COLO829 (cell line): ENCODE measurements at regions not wholly inside any gene's neighbourhood (a gene's known extent, or its start where the extent isn't known, plus 50 kb on each side); places are given as distances from the start of the nearest gene placed in this dataset.
A peak's percentile ranks its signal among the peaks of the same experiment; 100 is the strongest.
"Not testable (repeated sequence)": the region's sequence is repeated elsewhere in the genome, so short reads cannot be mapped to it uniquely, and the experiment has no call there.

Source experiments
- DNase-seq: peaks from one replicate; pipeline ENCODE4 v3.0.0; 2012; ENCODE audit warnings: low spot score

- no peak for DNase-seq
These were observed 326.3 kb upstream of the PTGER4 start for GRCh38 chr5:40353442-40353841.

- no peak for DNase-seq
These were observed 331.6 kb upstream of the PTGER4 start for GRCh38 chr5:40347981-40348725.

GRCh38 chr5:40346901-40347300 is 332.8 kb upstream of the PTGER4 start:
- no peak for DNase-seq

- not testable (repeated sequence) for DNase-seq
These were observed 341.3 kb upstream of the PTGER4 start for GRCh38 chr5:40338434-40338833.

- DNase-seq: no peak
These were observed 345.5 kb upstream of the PTGER4 start for GRCh38 chr5:40334242-40334635.

- peak; percentile 26 for DNase-seq
These were observed 346.1 kb upstream of the PTGER4 start for GRCh38 chr5:40333459-40334241.

- peak; percentile 11 for DNase-seq
These were observed 346.7 kb upstream of the PTGER4 start for GRCh38 chr5:40332970-40333369.

- no peak for DNase-seq
These were observed 348.1 kb upstream of the PTGER4 start for GRCh38 chr5:40331616-40332015.

GRCh38 chr5:40321514-40321913 is 358.2 kb upstream of the PTGER4 start:
- no peak for DNase-seq

- no peak for DNase-seq
These were observed 361.3 kb upstream of the PTGER4 start for GRCh38 chr5:40318395-40318794.

- no peak for DNase-seq
These were observed 362.7 kb upstream of the PTGER4 start for GRCh38 chr5:40317023-40317422.

GRCh38 chr5:40315126-40315525 is 364.6 kb upstream of the PTGER4 start:
- no peak for DNase-seq

GRCh38 chr5:40314275-40314674 is 365.4 kb upstream of the PTGER4 start:
- no peak for DNase-seq

GRCh38 chr5:40312205-40312604 is 367.5 kb upstream of the PTGER4 start:
- no peak for DNase-seq

GRCh38 chr5:40309851-40310250 is 369.9 kb upstream of the PTGER4 start:
- no peak for DNase-seq

- DNase-seq: no peak
These were observed 370.8 kb upstream of the PTGER4 start for GRCh38 chr5:40308867-40309266.

- no peak for DNase-seq
These were observed 371.8 kb upstream of the PTGER4 start for GRCh38 chr5:40307920-40308319.

- no peak for DNase-seq
These were observed 372.7 kb upstream of the PTGER4 start for GRCh38 chr5:40306869-40307487.

- DNase-seq: no peak
These were observed 387.7 kb upstream of the PTGER4 start for GRCh38 chr5:40292006-40292405.

GRCh38 chr5:40291338-40291737 is 388.4 kb upstream of the PTGER4 start:
- DNase-seq: no peak

GRCh38 chr5:40288800-40289485 is 390.8 kb upstream of the PTGER4 start:
- DNase-seq: no peak

GRCh38 chr5:40284863-40285262 is 394.9 kb upstream of the PTGER4 start:
- DNase-seq: no peak
